DND-41 (cell line): ENCODE measurements at regions not wholly inside any gene's neighbourhood (a gene's known extent, or its start where the extent isn't known, plus 50 kb on each side); places are given as distances from the start of the nearest gene placed in this dataset.

ENCODE experiments used
- EZH2 ChIP-seq: IDR thresholded peaks from 3 replicates; pipeline ENCODE4 v1.6.1; 2012; ENCODE audit warnings: borderline replicate concordance, low read depth, mild to moderate bottlenecking, moderate library complexity, low read length, inconsistent platforms; ENCODE audit not compliant: severe bottlenecking
- TF ChIP-seq, protein P1 (sequence below): IDR thresholded peaks from 2 replicates; pipeline ENCODE4 v1.5.1; 2012; ENCODE audit warnings: borderline replicate concordance, low read length, moderate library complexity, mild to moderate bottlenecking; ENCODE audit not compliant: poor library complexity, severe bottlenecking; ENCODE audit errors: extremely low read depth

DNA sequence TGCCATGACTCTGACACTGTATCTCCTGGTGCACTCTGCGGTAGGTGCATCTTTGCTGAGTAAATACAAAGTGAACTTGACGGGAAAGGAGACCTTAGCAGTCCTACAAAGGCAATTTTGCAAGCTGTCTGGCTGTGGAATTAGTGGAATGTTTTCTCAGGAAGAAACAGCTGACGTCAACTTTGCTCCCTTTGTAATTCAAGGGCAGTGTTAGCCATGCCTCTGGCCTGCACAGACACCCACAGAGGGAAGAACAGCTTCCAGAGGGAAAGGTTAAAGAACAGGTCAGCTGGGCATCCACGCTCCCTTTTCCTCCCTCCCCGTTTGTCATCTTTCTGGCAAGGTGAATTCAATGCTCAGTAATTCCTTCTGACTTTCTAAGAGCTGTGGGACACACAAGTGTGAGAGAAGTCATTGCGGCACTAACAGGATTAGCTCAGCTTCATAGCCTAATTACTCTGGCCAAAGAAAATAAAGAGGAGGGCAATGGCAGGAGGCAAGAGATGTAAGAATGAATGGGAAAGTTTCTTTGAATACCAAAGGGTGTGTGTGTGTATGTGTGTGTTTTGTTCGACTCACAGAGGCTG lies 476.9 kb upstream of the GOT2 start:
- TF ChIP-seq EZH2, result no peak
- TF ChIP-seq, protein P1, sequence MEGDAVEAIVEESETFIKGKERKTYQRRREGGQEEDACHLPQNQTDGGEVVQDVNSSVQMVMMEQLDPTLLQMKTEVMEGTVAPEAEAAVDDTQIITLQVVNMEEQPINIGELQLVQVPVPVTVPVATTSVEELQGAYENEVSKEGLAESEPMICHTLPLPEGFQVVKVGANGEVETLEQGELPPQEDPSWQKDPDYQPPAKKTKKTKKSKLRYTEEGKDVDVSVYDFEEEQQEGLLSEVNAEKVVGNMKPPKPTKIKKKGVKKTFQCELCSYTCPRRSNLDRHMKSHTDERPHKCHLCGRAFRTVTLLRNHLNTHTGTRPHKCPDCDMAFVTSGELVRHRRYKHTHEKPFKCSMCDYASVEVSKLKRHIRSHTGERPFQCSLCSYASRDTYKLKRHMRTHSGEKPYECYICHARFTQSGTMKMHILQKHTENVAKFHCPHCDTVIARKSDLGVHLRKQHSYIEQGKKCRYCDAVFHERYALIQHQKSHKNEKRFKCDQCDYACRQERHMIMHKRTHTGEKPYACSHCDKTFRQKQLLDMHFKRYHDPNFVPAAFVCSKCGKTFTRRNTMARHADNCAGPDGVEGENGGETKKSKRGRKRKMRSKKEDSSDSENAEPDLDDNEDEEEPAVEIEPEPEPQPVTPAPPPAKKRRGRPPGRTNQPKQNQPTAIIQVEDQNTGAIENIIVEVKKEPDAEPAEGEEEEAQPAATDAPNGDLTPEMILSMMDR, result no peak
